Activated T-cell treated with anti-CD3 and anti-CD28 coated beads for 24 hours (primary cell): ENCODE measurements at regions not wholly inside any gene's neighbourhood (a gene's known extent, or its start where the extent isn't known, plus 50 kb on each side); places are given as distances from the start of the nearest gene placed in this dataset.

ENCODE experiments used
- DNase-seq: peaks from one replicate; pipeline ENCODE4 v3.0.0-alpha.2; 2020; ENCODE audit warnings: low read depth

DNA sequence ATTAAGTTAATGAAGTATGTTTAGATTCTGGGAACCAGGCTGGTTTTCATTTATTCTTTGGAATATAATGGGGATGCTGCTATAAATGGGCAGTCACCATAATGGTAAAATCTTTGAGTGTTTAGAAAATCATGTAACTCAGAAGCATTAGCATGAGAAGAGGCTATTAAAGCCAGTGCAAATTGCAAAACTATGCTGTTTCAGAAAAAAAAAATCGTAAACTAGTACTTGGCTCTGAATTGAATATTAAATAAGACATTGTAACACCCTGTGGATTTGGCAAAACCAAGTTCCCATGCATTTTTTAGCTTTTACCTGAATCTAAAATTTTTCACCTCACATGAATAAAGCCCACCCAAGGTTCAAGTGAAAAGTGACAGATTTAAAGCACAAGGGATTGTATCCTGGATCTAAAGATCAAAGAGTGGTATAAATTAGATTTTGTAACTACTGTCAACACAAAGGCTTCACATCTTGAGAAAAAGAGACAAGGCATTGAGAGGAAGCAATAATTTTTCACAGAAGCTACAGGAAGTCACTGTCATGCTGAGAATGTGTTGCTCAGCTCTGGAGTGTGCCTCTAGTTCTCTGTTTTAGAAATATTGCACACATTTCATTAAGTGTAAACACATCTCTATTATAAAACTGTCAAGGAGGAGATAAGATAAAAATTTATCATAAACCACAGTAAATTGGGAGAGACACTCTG lies 142.2 kb downstream of the ABCA8 start:
- no peak for DNase-seq

DNA sequence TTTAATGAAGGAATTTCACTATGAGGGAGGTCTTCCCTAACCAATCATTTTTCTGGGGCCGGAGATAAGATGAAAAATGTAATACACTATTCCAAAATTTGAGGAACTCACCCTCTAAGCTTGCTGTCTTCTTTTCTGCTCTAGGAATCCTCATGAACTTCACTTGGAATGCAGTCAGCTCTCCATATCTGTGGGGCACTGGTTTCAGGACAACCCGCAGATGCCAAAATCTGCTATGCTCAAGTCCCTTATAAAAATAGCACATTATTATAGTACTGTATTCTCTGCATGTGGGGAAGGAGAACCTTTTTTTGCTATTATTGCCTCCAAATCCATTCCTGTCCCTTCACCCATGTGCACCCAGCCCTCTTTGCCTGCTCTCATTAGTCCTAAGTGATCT lies 146.0 kb downstream of the ABCA8 start:
- no peak for DNase-seq

GRCh38 chr17:68807998-68808772 lies 147.0 kb downstream of the ABCA8 start:
- no peak for DNase-seq

GRCh38 chr17:68805609-68806008 lies 149.6 kb downstream of the ABCA8 start:
- no peak for DNase-seq

DNA sequence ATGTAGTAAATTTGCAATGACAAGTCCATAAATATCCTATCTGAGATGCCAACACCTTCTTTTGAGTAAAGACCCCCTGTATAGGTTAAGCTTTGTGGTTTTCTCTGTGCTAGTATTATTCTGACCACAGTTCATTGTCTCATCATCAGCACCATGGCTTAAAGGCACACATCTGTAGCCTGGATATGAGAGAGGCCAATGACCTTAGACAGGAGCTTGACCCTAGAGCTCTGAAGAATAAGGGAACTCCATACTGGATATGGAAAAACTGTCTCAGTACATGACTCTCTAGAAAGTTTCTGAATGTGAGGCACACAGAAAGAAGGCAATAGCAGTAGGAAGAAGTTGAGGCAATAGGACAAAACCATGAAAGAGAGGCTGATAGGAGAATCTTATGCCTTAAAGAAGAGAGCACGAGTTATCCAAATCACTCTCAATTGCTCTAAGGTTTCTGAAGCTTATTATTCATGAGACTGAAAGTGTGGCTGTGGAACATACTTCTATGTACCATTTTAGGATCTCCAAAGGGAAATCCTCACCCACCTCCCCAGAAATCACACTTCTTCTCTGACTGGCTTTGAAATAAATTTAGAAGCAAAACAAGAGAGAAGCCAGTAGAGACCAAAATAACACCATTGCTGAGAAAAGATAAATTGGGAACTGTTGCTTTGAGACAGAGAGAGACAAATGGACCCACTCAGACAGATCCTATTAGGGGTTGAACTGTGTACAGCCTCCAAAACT lies 150.2 kb downstream of the ABCA8 start:
- DNase-seq = no peak

DNA sequence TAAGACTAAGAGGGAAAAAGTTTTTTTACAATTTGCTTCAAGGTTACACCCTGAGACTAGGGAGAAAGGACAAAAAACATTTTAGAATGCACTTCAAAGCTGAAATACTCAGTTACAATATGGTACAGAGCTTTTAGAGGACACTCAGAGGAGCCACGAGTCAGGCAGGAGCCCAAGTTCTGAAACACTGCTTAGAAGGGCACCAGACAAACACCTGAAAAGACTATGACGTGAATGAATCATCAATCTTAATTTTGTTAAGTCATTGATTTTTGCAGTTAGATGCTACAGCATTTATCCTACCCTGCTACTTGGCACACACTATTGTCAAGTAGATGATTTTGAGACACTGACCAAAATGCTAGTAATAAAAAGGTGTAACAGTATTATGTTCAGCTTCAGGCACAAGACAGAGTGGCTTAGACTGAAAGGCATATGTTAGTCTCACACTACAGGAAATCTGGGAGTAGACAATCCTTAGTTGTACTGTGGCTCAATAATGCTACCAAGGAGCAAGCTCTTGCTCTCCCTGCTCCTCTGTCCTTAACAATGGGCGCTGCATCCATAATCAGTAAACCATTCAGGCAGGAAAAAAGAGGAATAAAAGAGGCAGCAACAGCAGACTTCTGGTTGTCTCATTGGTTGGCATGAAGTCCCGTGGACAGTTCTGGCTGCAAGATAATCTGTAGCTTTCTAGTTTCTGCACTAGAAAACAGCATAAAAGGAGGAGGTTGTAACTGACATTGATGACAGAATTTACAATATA lies 151.8 kb downstream of the ABCA8 start:
- DNase-seq = no peak

- no peak for DNase-seq
These were observed 153.6 kb downstream of the ABCA8 start for GRCh38 chr17:68801335-68802247.

DNA sequence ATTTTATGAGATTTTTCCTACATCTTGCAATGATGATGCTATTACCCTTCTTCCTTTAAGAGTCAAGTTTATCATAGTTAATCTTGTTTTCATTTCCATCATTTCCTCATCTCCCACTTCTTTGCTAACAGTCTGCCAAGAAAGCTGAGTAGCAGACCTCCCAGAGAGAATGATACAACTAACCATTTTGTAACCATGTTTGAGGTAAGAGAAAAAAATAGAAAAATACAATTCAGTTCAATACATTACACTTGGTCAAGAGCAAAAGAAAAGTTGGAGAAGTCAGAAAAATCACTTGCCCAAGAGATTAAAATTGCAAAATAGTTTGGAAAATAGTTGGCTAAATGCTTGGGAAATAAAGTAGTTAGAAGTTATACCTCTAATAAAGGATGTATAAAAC lies 154.4 kb downstream of the ABCA8 start:
- no peak for DNase-seq

- no peak for DNase-seq
These were observed 160.4 kb downstream of the ABCA8 start for GRCh38 chr17:68794636-68795434.

- no peak for DNase-seq
These were observed 162.3 kb downstream of the ABCA8 start for GRCh38 chr17:68792873-68793272.

GRCh38 chr17:68792042-68792685 lies 163.0 kb downstream of the ABCA8 start:
- no peak for DNase-seq

DNA sequence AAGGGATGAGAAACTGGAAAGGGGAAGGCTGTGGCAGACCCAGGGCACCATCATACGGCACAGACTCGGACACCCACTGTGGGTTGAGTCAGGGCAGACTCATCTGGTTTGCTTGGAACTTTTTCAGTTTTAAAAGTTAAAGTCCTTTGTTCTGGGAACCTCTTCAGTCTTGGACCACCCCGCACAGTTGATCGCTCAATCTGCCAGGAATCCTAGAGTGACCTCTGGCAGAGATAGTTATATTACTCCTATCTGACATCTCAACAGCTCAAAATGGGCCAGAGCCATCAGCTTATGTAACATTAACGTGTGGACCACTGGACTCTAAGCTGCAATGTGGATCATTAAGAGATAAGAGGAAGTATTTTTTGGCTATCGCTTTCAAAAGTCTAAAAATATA lies 164.3 kb downstream of the ABCA8 start:
- no peak for DNase-seq

- DNase-seq = no peak
These were observed 164.7 kb downstream of the ABCA8 start for GRCh38 chr17:68790492-68790891.

- no peak for DNase-seq
These were observed 165.8 kb downstream of the ABCA8 start for GRCh38 chr17:68789203-68789962.

GRCh38 chr17:68785565-68786486 lies 169.4 kb downstream of the ABCA8 start:
- no peak for DNase-seq

- no peak for DNase-seq
These were observed 170.8 kb downstream of the ABCA8 start for GRCh38 chr17:68784431-68784830.

- DNase-seq = no peak
These were observed 171.3 kb downstream of the ABCA8 start for GRCh38 chr17:68783861-68784260.

- no peak for DNase-seq
These were observed 172.4 kb downstream of the ABCA8 start for GRCh38 chr17:68782789-68783188.
